Nephron progenitor cell (in vitro differentiated cells): ENCODE measurements at regions not wholly inside any gene's neighbourhood (a gene's known extent, or its start where the extent isn't known, plus 50 kb on each side); places are given as distances from the start of the nearest gene placed in this dataset.

Experiments
- DNase-seq: peaks from one replicate; pipeline ENCODE4 v3.0.0; 2021
- H3K27ac Mint-ChIP-seq: 2 replicates; pipeline ENCODE4 v1.8.0; 2021; ENCODE audit warnings: mild to moderate bottlenecking, moderate library complexity, mixed read lengths
- H3K27me3 Mint-ChIP-seq: 2 replicates; pipeline ENCODE4 v1.8.0; 2021; ENCODE audit warnings: mild to moderate bottlenecking, low read depth, mixed read lengths; ENCODE audit not compliant: poor library complexity
- H3K36me3 Mint-ChIP-seq: 2 replicates; pipeline ENCODE4 v1.8.0; 2021; ENCODE audit warnings: low read depth, mixed read lengths
- H3K4me1 Mint-ChIP-seq: 2 replicates; pipeline ENCODE4 v1.8.0; 2021; ENCODE audit warnings: mixed read lengths
- H3K4me3 Mint-ChIP-seq: 2 replicates; pipeline ENCODE4 v1.8.0; 2021; ENCODE audit warnings: mild to moderate bottlenecking, moderate library complexity, mixed read lengths
- H3K9me3 Mint-ChIP-seq: 2 replicates; pipeline ENCODE4 v1.8.0; 2021; ENCODE audit warnings: mild to moderate bottlenecking, moderate library complexity, mixed read lengths
- TF ChIP-seq, protein P1 (sequence below): fragments of 200-600 bp; sonication (generic); IDR thresholded peaks from 2 replicates; pipeline ENCODE4 v1.5.0; 2021; ENCODE audit warnings: antibody characterized with exemption

DNA sequence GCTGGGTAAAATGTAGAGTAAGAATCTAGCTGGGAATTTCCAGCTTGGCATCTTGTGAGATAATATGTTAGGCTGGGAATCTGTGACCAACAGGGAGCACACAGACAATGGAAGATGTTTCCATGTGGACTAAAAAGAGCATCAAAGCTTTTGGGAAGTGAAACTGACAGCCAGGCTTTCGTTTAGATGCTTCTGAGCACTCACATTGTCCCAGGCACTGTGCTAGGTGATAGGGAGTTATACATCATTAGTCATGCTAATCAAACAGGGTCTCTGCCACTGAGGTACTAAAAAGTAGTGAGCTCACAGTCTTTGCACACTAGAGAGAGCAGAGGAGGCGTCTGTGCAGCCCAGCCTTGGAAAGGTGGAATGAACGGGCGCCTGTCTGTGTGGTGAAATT is 101.9 kb upstream of the SCOC start:
- peaks cover 6% of the 10 kb centered on the region for H3K27me3 Mint-ChIP-seq
- no peak overlapping the region for H3K27ac Mint-ChIP-seq
- TF ChIP-seq, protein P1, sequence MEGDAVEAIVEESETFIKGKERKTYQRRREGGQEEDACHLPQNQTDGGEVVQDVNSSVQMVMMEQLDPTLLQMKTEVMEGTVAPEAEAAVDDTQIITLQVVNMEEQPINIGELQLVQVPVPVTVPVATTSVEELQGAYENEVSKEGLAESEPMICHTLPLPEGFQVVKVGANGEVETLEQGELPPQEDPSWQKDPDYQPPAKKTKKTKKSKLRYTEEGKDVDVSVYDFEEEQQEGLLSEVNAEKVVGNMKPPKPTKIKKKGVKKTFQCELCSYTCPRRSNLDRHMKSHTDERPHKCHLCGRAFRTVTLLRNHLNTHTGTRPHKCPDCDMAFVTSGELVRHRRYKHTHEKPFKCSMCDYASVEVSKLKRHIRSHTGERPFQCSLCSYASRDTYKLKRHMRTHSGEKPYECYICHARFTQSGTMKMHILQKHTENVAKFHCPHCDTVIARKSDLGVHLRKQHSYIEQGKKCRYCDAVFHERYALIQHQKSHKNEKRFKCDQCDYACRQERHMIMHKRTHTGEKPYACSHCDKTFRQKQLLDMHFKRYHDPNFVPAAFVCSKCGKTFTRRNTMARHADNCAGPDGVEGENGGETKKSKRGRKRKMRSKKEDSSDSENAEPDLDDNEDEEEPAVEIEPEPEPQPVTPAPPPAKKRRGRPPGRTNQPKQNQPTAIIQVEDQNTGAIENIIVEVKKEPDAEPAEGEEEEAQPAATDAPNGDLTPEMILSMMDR = no peak
- H3K4me3 Mint-ChIP-seq = no peak overlapping the region
- no peak for DNase-seq
- no peaks in the 10 kb centered on the region for H3K9me3 Mint-ChIP-seq
- peaks cover 29% of the 10 kb centered on the region for H3K4me1 Mint-ChIP-seq
- no peaks in the 10 kb centered on the region for H3K36me3 Mint-ChIP-seq

DNA sequence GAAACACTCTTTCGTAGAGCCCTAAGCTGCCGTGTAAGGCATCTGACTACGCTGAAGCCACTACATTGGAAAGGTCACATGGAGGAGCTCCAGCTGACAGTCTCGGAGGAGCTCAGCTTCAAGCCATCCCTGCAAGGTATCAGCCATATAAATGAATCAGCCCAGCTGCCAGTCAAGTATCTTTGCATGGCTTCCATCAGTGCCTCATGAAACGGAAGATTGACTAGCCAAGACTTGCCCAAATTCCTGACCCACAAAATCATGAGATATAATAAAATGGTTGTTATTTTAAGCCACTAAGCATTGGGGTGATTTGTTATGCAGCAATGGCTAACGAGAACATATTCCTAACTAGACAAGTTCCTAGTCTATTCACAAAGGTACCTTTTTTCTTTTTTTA is 104.1 kb upstream of the SCOC start:
- TF ChIP-seq, protein P1 = no peak
- H3K27me3 Mint-ChIP-seq = peaks cover 6% of the 10 kb centered on the region
- H3K27ac Mint-ChIP-seq = no peak overlapping the region
- no peak overlapping the region for H3K4me3 Mint-ChIP-seq
- peaks cover 30% of the 10 kb centered on the region for H3K4me1 Mint-ChIP-seq
- DNase-seq = no peak
- H3K36me3 Mint-ChIP-seq = no peaks in the 10 kb centered on the region
- no peaks in the 10 kb centered on the region for H3K9me3 Mint-ChIP-seq

DNA sequence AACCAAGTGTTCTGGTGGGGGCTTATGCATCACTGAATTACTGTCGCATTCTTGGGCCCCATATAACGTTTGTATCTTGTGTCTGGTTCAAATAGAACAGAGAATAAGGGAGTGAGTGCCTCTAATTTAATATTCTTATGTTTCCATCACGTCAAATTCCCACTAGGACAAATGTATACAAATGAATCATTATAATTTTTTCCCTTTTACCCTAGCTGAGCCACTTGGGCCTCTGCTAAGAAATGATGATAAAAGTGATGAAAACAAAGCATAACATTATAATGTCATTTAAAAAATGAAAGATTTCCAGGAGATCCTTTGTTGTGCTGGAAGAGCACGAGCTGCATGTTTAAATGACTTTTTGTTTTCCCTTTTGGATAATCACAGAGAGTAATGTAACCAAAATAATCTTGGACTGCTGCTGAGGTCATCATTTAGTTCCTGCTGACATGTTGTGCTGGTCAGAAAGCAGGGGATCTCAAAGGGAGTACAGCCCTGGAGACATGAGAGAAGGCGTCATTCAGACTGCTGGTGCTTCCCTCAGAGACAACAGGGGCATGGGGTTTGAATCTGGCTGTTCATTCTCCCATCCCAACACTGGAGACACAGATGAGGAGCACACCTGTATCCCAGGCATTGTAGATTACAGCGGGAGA is 105.1 kb upstream of the SCOC start:
- Mint-ChIP-seq H3K4me1 (peaks cover 35% of the 10 kb centered on the region), H3K27me3 (peaks cover 6% of the 10 kb centered on the region), H3K36me3 (no peaks in the 10 kb centered on the region), H3K9me3 (no peaks in the 10 kb centered on the region), H3K4me3 (no peak overlapping the region), H3K27ac (peak overlapping the region; percentile 96)
- no peak for DNase-seq
- TF ChIP-seq, protein P1 = no peak

DNA sequence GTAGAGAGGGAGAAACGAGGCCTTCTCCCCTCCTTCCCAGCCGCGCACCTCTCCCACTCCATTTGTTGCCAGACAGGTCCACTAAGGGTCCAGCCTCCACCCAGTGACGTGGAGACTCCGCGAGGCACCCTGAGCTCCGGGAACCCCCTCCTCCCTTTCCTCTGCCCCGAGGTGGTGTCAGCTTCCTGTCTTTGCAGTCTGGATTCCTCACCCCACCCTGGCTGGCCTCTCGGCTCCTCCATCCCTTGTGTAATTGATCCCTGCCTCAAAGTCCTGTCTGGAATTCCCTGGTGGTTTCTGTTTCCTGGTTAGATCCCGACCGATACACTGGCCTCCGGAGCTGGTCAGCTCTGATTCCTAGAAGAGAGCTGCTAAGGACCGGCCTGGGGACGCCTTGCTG is 105.9 kb upstream of the SCOC start:
- TF ChIP-seq, protein P1 = no peak
- Mint-ChIP-seq H3K36me3 (no peaks in the 10 kb centered on the region), H3K9me3 (no peaks in the 10 kb centered on the region), H3K27ac (peak overlapping the region; percentile 96), H3K27me3 (peaks cover 8% of the 10 kb centered on the region), H3K4me1 (peaks cover 41% of the 10 kb centered on the region), H3K4me3 (peak overlapping the region; percentile 31)
- peak; percentile 33 for DNase-seq

DNA sequence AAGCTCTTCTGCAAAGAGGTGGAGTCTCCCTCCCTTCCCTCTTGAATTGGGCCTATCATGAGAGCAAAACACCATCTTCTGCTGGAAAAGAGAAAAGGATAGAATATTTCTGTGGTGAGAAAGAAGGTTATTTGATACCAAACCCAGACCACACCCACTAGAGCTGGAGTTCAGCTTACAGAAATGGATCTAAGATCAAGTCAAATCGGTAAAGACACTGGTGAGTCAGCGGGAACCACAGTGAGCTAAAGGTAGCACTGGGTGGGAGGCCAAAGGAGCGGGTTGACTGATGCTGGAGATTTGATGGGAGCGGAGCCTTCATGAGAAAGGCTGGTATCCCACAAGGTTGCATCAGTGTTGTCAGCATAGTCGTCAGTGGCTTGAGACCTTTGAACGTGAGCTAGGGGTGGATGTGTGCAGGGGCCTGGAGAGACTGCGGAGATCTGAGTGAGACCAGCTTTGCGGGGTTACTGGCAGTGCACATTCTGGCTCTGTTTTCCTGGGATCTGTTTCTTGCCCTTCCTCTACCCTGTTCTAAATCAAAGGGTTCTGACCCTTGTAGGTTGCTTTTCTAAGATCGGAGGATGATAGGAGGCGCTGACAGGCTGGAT is 106.4 kb upstream of the SCOC start:
- Mint-ChIP-seq H3K27ac (peak overlapping the region; percentile 96), H3K27me3 (peaks cover 10% of the 10 kb centered on the region), H3K4me1 (peaks cover 44% of the 10 kb centered on the region), H3K36me3 (no peaks in the 10 kb centered on the region), H3K4me3 (peak overlapping the region; percentile 31), H3K9me3 (no peaks in the 10 kb centered on the region)
- no peak for DNase-seq
- TF ChIP-seq, protein P1 = no peak

DNA sequence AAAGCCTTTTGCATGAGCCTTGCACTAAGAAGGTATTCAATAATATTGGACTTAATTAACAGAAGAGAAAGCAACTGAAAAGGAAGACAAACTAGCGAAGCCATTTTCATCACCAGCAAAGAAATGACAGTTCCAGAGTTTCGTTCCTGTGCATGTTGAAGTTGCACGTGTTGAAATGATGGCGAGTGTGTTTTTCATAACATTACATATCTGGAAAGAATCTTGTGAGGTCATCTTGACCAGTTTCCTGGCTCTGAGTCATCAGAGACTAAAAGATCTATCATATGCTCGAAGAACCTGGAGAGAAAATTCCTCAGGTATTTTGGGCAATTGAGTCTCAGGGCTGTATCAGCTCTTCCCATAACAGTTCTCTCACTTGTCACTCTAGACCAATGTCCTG is 106.2 kb upstream of the MAML3 start:
- TF ChIP-seq, protein P1 = no peak
- no peak for DNase-seq
- Mint-ChIP-seq H3K36me3 (no peaks in the 10 kb centered on the region), H3K27ac (no peak overlapping the region), H3K9me3 (no peaks in the 10 kb centered on the region), H3K4me1 (peaks cover 28% of the 10 kb centered on the region), H3K27me3 (peaks cover 10% of the 10 kb centered on the region), H3K4me3 (no peak overlapping the region)
